Hippocampal formation (tissue), 2 donors: ENCODE measurements at regions not wholly inside any gene's neighbourhood (a gene's known extent, or its start where the extent isn't known, plus 50 kb on each side); places are given as distances from the start of the nearest gene placed in this dataset.

Source experiments
- DNase-seq, 2 donors: peaks; one replicate each; lab custom pipeline; 2025; lab: John Stamatoyannopoulos, UW

DNA sequence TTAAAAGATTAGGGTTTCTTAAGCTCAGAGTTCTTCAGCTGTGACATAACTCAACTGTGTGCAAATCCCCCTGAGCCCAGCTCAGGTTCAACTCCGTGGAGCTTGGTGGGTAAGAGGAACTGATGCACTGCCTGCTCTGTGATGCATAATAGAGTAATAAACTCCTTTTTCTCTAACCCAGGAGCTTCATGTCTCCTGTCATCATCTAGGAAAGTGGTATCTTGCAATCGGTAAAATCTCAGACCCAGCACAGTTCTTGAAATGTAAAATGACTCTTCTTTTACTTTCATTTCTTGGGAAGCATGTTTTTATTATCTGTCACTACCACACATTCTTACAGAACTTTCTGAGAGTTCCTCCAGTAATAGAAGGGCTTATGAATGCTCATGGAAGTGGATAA lies 123.8 kb upstream of the PCDH9 start:
- no peak for DNase-seq

DNA sequence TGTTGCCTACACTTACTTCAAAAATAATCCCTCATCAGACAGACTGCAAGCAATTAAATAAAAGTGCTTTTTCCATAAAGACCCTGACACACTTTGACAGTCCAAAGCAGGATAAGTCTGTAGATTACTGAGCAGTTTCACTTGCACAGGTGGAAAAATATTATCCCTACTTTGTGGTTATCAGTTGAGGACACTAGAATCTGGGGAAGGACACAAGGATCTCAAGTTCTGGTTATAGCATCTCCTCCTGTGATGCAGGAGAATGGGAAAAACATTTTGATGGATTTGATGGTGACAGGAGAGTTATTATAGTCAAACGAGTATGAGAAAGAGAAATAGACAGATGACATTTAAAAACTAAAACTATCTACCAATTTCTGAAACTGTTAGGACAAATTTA lies 122.9 kb upstream of the PCDH9 start:
- no peak for DNase-seq

DNA sequence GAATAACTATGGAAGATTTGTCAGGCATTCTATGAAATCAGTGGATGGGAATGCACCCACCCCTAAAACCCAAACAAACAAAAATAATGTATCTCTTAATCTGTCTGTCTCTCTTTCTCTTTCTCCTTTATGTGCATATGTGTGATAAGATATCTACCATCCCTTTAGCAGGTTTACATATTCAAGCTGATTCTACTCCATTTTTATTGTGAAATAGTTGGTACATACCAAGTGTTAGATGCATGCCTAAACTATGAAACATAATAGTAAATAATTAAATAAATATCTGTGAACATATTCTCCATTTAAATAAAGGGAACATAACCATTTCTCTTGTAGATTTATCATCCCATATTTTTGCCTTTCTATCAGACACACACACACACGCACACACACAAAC lies 121.8 kb upstream of the PCDH9 start:
- no peak for DNase-seq

DNA sequence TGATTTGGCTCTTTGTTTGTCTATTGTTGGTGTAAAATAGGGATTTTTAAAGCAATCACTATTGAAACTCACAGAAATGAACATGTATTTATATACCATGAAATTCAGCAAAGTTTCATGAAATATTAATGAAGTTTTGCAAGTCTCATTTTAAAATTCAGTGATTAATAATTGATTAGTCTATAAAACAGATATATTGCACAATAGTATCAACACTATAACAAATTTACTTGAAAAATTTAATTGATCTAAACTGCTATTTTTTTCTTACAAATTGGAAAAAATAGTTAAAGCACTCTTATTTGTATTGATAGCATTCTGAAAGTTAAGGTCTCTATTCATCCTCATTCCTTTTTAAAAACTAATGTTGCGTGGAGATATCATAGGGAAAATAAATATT lies 121.0 kb upstream of the PCDH9 start:
- no peak for DNase-seq

DNA sequence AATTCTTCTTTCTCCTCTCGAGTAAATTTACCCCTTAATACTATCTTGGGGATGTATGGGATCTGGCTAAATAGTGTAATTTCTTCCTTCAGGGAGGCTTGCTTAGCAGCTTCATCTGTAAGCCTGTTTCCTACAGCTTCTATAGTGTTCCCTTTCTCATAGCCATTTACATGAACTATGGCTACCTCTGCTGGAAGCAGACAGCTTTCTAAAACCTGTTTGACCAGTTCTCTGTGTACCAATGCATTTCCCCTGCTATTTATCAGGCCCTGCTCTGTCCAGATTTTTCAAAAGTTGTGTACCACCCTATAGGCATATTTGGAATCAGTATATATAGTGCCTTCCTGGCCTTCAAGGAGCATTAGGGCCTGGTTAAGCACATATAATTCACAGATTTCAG lies 113.6 kb upstream of the PCDH9 start:
- no peak for DNase-seq

DNA sequence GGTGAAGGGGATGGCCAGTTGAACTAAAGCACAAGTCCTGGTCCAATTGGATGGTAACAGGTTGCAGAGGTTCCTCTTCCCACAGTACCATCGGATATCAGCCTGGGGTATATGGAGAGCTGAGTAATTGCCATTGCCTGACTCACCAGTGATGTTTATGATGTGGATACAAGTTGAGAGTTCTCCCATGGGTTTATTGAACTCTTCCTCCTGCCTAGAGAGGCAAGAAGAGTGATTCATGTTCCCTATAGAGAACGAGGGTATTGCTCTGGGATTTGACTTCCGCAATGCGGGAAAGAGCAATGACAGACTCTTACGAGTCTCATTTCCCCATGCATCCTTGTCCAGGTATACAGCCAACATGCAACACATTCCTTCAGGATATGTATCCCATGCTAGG lies 111.3 kb upstream of the PCDH9 start:
- no peak for DNase-seq

DNA sequence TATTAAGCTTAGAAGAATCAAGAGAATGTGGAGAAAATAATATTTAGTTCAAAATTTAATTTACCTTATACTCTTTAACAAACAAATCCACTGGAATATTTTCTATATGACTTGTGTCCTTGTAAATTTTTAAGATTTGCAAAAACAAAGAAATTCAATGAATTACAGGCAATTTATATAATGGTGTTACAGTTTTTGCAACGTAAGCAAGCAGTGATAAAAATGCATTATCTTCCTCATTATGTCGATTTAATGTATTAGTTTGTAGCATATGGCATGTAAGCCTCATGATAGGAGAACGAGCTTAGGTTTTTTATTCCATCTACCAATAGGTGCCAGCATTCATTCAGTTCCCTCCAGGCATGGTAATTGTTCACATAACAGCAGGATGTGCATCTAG lies 100.0 kb upstream of the PCDH9 start:
- no peak for DNase-seq

DNA sequence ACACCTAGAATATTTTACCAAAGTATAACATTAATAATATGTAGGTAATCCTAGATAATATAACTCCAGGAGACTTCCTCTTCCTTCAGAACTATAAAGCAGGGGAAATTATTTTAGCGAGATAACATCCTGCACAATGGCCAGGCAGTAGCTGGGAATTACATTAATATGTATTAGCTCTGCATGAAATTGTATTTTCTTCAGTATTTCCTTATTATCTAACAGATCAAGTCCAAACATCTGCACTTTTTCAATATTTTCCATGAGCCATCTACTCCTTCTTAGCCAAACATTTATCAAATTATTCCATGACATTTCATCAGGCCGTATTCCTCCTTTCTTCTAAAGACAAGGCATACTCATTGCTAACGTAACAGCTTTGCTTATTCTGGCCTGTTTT lies 98.8 kb upstream of the PCDH9 start:
- no peak for DNase-seq

DNA sequence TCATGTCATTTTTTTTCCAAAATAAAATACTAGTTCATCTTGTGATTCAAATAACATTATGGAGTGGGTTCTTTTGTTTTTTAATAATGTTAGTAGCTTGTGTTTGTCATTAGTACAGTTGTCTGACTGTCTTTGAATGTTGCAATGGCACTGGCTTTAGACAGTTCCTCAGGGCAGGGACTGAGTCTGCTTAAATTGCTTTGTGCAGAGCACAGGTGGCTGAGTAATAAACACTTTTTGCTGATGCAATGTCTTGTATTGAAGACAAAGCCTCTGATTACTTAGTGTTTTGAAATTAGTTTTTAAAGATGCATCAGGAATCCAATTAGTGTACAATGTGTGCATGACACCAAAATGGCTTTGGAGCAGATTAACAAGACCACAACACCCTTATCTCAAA lies 88.7 kb upstream of the PCDH9 start:
- DNase-seq: no peak

DNA sequence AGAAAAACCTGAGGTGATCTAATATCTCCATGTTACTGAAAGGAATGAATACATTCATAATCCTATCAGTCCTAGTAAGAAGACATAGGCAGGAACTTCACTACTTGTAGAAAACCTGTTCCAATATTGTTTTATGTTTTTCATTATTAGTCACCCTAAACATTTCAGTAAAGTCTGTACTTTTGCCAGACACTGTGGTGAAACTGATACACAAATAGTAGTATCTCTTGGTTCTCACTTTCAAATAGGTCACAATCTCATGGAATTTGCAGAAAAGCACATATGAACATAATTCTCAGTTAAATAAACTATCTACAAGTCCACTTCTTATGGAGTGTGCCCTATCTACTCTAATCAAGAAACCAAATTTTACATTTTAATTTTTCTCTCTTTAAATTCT lies 88.3 kb upstream of the PCDH9 start:
- no peak for DNase-seq

DNA sequence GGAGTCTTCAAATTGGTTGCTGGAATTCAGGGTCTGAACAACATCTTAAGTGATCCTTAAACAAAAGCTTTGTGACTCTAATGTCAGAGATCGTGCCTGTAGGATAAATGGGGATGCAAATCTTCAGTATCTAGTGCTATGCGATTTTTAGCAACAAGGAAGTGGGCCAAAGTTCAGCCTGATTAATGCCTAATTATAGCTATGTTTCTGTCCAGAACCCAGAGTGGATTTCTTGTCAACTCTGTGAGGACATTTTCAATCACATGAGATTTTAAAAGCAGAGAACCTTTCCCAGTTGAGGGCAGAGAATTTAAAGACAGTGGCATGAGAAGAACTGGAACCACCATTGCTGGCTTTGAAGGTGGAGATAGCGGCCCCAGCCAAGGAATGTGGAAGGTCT lies 84.3 kb upstream of the PCDH9 start:
- DNase-seq: no peak

DNA sequence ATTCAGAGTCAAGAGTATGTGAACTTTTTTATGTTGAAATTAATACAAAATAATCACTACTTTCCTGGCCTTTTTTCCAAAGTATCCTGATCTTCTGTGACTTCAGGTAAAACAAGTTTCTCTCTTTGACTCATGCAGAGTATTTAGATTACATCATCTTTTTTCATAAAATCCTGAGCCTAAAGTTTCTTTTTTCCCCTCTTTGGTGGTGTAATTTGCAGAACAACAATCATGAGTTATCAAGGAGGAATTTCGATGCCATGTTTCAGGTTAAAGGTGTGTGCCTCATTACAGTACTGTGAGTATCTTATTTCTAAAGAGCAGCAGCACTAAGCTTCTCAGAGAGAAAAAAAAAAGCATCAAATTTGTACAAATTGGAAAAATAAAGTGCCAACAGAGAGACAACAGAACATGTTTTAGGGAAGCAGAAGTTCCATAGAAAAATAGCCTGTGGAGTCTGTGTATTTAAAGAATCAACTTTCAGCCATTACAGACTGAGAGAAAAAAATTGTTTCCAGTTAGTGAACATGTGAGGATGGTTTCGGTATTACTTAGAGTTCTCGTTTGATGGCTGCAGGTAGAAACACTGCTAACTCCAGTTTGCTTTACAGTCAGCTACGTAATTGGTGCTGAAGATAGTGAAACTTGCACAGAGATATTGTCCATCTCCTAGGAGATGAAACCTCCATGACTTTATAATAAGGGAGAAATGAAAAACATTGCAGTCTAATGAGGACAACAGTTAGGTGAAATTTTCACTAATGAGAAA lies 78.1 kb upstream of the PCDH9 start:
- DNase-seq: no peak

DNA sequence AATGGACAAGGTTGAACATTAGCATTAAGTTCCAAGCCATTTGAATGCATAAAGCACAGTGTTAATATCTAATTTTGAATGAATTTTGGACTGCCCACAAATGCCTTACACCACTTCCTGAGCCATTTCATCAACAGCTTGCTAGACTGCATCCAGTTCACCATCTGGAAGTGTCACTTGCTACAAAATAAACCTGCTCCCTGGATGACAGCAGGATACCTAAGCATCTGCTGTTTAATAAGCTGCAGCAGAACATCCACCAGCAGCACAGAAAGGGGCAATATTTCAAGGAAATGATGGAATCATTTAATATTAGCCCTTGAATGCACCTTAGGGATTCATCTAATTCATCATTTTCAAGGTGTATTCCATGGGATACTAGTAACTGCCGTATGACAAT lies 76.6 kb upstream of the PCDH9 start:
- DNase-seq: no peak

DNA sequence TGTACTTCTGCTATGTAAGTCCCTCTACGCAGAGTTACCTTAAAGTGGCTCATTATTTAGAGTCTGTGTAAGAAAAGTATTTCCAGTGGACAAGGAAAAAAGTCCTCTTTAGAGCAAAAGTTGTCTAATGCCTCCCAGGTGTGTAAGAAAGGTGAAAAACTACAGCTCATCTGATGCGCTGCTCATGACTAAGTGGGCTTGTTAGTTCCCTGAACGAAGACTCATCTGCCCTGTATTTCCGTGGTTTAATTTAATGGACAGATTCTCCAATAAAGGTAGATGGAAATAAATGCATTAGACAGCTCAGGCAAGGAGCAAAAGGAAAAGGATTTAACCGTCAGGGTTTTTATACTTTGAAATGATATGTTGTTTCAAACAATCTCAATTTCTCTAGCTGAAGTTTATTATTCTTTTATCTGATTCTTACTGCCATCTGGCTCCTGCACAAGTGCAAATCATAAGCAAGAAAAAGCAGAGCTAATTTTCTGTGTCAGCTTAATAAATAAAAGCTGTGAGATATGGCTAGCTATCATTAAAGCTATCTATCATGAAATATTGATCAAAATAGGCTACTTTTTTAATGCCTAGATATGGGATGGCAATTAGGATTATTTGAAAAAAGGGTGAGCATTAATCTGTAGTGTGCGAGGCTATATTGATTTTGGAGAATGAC lies 73.7 kb upstream of the PCDH9 start:
- no peak for DNase-seq

DNA sequence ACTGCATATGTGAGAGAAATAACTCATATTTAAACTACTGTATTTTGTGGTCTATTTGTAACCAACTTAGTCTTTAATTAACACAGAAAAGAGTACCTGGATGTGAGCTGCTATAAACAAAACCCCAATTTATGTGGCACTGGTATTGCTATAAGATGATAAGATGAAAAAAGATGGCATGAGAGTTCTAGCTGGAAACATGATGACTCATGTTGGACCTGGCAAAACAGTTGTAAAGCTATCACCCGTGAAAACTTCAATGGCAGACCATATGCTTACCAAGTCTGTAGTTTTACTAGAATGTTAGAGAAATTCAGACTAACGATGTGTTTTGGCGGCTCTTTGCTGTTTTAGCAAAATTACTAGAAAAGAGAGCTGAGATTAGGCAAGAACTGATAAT lies 69.6 kb upstream of the PCDH9 start:
- no peak for DNase-seq

DNA sequence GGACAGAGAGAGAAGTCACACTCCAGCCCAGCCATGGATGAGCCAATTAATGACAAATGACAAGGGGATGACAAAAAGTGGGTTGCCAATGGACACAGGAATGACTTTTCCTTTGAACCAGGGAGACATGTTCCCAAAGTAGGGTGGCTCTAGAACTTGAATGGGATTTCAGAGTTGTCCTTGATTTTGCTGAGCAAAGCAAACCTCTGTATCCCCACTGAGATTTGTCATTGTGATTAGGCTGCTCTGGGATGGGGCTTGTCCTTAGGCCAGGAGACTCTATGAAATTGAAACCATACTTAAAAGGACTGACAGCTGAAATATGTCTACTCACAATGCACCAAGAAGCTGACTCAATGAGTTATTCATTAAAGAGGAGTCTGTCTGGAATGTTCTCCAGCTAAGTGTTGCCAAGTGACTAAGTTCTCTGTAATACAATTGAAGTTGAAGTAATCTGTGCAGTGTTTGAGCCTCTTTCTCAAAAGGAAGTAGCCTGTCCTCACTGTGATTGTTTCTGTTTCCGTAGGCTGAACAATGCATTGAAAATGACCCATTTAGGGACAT lies 69.0 kb upstream of the PCDH9 start:
- DNase-seq: no peak

DNA sequence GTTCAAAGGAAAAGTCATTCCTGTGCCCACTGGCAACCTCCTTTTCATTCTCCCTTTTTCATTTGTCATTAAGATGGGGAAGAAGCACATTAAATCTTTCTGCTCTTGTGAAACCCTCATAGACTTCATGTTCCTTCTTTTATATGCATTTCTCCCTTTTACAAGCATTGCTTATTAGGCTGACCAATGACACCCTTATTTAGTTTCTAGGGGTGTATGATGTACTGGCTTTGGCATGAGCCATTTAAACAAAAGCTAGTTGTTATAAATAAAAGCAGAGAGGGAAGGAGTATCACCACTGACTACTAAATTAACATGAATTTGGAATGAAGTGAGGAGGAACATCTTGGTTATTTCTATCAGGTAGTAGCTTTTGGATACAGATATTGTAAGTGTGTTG lies 68.2 kb upstream of the PCDH9 start:
- DNase-seq: peak in 1 of 2 donors; percentile 4

DNA sequence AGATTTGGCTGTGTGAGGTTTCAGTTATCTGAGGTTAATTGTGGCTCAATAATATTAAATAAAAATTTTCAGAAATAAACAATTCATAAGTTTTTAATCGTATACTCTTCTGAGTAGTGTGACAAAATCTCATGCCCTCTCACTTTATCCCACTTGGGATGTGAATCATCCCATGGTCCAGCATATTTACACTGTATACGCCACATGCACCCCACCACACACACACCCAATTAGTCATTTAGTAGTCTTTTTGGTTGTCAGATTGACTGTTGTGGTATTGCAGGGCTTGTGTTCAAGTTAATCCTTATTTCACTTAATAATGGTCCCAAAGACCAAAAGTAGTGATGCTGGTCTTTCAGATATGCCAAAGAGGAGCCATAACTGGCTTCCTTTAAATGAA lies 66.4 kb upstream of the PCDH9 start:
- no peak for DNase-seq

DNA sequence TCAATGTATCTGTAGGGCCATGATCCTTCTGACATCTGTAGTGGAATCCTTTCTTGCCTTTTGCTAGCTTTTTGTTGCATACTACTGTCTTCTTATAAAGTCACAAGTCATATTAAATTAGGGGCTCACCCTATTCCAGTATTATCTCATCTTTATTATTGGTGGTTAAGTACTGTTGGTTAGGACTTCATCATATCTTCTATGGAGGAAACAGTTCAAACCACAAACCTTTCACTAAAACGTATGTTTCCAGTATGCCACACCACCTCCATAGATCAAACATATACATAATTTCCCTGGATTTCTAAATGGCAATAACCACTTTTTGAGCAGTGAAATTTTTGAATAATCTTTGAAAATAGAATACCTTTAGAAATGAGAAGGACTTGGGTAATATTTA lies 62.8 kb upstream of the PCDH9 start:
- no peak for DNase-seq

DNA sequence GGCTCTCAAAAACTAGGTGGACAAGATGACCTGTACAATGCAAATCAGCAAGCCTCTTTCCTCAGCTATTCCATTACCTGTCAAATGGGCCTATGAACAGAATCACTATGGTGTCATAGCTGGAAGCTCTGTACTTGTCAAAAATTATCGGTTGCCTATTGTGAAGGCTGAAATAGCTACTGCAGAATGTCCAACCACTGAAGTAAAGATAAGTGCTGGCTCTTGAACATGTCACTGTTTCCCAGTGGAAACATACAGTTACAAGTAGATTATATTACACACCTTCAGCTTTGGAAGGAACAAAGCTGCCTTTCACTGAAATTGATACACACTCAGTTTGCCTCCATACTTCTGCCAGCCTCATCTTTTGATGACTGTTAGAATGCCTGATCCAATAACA lies 55.5 kb upstream of the PCDH9 start:
- no peak for DNase-seq

DNA sequence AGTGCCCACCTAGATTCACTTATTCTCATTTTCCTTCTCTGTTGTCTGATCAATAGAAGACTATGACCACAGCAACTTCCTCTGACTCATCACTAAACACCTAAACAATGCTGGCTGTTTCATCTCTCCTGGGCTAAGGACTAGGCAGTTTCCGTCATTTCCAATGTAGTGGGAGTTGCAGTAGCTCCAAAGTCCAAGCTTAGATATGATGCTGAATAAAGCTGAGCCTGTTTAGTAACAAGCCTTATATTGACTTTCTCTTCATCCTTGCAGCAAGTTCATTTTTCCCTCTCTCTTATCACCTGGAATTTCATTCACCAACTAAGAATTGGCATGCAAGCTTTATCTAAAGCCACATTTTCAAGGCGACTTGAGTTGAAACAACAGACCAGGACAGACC lies 53.5 kb upstream of the PCDH9 start:
- no peak for DNase-seq

DNA sequence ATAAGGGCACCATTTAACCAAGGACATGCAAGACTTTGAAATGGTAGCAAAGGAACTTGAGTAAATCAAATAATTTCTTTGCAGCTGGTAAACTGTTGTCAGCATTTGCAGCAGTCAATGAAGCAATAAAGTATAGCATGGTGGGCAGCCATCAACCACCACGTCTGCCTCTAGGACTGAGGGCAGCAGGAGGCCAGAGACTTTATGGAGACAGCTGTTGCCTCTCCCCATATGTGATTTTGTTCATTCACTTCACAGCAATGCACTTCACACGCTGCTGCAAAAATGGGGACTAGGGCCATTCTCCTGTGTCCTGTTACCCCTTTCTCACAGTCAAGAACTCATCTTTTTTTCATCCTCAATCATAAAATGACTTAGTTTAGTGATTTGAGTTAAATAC lies 51.3 kb upstream of the PCDH9 start:
- DNase-seq: no peak
